NCI-H1930 (cell line): ENCODE measurements at regions not wholly inside any gene's neighbourhood (a gene's known extent, or its start where the extent isn't known, plus 50 kb on each side); places are given as distances from the start of the nearest gene placed in this dataset.

Experiments
- DNase-seq, 2 experiments: peaks; one replicate each; lab custom pipeline; 2025; lab: John Stamatoyannopoulos, UW

DNA sequence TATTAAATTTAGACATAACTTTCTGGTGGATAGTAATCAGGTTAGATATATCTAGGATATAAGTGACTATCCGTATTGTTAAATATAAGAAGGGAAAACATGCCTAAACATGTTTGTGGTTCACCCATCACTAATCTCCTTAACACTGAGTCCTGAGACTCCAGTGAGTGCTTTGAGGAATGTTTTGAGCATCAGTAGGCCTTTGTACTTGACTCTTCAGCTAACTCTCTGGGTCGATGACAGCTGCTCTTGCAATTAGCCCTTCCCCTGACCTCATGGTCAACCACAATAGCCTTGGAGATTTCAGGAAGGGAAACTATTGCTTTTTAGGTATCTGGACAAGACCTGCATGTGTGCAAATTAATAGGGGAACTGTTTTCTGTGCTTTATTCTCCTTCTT is 716.8 kb downstream of the EPHA4 start:
- DNase-seq = no peak

DNA sequence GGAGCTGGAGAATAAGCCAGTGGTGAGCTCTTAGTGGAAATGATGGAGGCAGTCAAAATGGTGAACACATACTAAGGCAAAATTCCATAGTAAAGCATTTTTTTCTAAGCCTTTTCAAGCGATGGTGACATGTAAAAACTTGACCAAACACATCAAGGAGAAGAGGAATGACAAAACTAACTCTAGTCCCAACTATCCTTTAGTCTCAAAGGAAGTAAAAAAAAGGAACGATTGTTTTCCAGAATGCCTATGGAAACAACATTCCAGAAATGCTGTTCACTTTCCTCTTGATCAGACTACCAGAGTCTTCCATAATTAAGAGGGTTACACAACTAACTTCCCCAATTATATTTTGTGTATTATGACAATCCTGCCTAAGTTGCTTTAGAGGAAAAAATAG is 715.6 kb downstream of the EPHA4 start:
- no peak for DNase-seq

DNA sequence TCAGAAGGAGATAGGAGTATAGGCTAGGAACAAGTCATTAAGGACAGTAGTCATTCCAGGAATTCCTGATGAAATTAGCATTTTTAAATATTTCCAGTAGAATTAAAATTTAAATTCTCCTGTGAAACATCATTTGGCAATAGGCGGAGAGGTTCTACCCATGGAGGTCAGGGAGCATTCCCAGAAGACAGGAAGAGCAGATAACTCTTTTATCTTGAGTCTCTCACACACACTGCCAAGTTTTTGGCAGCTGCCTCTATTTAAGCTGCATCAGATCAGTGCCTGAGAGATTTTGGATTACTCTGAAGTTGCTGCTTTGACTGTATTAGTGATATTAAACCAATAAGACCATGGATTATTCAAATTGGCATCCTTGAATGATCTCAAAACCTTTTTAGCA is 714.7 kb downstream of the EPHA4 start:
- DNase-seq = no peak

DNA sequence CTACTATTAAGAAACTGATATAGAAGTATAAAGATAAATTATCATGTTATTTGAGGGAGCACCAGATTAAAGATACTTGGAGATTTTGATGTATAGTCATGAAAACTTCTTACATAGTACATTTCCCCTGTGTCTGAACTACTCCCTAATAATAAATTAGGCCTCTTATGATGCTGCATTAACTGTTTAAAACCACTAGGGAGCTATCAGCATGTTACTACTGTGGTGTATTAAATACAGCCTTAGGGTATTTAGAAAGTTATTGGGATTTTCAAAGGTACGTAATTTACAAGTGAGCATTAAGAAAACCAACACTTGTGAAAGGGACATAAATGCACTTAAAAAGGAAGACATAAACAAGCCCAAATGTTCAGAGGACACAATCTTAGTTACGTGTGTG is 714.0 kb downstream of the EPHA4 start:
- no peak for DNase-seq

DNA sequence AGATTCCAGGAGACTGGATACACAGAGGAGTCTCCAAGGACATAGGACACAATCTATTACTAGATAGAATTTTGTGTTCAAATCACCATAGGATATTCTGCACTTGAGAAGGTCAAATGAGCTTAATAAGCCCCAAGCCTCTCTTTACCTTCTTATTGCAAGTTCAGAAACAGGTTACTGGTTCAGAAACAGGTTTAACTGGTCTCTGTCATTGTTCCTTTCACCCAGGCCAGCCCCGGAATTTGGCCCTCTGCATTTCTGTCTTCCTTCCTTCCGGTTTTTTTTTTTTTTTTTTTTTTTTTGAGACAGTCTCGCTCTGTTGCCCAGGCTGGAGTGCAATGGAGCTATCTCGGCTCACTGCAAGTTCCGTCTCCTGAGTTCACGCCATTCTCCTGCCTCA is 700.2 kb downstream of the EPHA4 start:
- no peak for DNase-seq

DNA sequence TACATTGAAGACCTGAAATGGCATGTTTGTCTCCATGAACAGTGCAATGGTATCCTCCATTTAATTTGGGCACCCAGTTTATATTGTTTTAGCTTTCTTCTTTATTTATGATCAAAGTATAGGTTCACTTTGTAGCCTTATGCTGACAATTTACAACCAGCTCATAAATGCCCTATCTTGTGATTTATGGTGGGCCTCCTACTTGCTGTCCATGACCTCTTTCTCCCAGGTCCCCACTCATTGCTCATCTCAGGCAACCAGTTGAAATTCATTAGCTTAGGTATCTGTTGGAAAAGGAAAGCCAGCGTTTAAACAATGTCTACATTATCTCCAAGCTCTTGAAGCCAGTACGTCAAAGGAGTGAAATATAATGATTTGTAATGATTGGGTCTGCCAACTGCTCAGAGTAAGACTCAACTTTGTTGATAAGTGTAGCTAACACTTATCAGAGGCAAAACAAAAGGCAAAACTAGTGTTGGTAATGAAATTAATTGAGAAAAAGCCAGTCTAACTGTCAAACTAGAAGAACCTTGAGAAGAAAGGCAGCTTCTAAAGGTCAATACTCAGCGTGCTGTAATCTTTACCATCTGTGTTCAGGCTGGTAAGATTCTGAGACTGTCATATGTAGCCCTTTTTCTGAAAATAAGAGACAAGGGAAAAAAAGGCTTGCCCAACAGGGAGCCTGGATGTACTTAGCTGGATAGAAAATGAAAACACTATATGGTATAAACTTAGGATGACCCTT is 695.9 kb downstream of the EPHA4 start:
- DNase-seq = no peak

DNA sequence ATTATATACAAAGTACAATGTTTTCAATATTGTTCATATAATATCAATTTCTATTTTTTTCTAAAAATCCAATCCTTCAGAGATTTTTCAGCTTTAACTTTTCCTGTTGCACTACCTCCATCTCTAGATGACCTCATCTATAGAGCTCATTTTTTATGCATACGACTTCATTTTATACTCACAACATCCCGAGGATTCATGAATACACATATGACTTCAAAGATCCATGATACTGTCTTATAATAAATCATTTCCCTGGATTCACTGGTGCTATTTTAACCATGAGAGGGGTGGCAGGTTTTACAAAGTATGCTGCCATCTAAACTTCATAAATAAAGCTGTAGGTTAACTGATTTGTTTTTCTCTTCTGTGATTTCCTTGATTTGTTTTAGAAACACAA is 694.6 kb downstream of the EPHA4 start:
- no peak for DNase-seq

DNA sequence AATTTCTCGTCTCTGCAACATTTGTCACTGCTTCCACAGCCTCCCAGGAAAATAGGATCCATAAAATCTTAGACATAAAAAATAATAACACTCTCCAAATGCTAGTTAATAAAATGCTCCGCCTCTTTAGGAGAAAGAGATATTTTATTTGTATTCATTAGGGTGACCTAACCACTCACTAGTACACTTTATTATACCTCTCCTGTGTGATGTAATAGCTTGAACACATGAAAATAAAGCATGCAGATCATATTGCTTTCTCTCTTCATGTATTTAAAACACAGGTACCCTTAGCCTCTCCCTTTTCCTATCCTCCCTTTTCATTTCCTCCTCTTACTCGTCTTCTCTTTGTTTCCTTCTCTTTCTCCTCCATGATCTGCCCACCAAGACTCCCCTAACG is 694.2 kb downstream of the EPHA4 start:
- no peak for DNase-seq

DNA sequence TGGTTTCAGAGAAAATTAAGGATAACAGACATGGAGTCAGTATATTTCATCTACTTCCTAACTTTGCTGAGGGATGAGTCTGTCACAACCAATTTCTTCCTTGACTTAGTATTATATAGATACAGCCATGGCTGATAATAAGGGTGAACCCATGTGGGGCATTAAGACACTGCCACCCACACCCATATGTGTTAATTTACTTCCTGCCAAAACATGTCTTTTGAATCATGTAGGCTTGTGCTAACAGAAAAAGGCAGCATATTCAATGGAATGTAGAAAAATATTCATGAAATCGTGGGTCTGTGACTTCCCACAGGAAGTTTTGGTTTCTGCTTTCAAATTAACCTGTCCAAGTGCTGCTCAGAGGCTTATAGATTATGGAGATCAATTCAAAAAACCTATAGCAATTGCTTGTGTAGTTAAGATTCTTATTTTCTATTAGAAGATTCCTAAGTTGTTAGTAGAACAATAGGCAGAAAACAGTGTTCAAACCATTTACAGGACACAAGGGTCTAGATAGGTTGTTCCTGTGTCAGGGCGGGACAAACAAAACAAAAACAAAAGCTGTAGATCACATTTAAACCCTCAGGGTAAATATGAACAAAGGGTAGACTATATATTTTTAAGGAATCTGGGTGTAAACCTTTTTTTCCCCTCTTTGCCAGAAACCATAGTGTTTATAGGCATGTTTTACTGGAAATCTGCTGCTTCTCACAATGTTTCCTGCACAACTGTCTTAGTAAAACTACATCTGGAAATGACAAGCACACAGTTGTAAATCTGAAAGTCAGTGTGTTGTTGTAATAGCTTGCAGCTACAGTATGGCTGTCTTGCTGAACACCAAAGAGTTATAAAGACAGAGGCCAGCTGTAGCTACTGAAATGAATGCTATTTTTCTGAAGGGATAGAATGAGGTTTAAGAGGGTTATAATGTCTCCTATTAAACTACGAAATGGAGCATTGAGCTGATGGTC is 691.2 kb downstream of the EPHA4 start:
- no peak for DNase-seq

DNA sequence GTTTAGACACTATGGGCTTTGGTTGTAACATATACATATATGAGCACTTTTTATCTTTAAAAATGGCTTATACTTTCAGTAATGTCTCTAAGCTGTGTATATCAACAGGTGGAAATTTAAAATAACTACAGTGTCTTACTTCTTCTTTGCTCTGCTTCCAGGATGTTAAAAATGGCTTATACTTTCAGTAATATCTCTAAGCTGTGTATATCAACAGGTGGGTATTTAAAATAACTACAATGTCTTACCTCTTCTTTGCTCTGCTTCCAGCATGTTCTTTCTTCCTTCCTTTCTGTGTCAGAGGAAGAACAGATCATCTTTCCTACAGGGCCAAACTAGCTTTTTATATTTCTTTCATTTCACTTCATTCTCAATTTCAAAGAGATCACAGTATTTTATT is 689.6 kb downstream of the EPHA4 start:
- no peak for DNase-seq

DNA sequence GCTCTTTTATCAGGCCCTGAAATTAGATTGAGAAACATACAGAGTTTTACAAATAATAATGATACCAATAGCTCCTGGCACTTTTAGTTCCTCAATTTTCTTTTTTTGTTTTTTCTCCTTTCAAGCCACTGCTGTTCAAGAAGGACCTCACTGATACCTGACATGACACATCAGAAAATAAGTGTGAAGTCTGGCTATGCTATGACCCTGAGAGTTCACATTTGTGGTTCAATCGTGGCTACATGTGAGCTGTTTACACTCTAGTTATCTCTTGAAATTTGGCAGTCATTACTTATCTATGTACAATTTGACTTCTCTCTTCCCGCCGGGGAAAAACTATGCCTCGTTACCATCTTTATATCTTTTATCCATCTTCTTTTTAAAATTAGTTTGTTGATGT is 686.5 kb downstream of the EPHA4 start:
- no peak for DNase-seq

DNA sequence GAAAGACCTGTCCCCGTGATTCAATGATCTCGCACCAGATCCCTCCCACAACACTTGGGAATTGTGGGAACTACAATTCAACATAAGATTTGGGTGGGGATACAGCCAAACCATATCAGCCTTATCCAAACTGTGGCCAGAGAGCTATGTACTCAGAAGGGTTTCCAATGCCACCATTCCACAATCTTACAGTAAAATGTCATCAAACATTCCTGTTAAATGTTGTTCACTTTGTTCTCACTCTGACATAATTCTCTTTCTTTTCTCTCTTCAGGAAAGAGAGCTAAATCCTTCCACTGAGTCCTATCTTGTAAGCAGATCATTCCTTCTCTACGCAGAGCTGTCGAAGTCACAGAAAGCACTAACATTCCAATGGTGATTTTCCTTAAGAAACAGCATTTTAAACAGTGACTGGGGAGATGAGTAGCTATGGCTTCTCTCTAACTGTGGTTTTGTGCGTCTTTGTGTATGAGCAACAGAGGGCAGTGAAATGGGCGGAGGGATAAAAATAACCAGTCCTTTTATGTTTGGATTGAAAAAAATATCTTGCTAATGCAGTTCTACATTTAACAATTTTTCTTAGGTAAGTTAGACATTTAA is 684.7 kb downstream of the EPHA4 start:
- no peak for DNase-seq

DNA sequence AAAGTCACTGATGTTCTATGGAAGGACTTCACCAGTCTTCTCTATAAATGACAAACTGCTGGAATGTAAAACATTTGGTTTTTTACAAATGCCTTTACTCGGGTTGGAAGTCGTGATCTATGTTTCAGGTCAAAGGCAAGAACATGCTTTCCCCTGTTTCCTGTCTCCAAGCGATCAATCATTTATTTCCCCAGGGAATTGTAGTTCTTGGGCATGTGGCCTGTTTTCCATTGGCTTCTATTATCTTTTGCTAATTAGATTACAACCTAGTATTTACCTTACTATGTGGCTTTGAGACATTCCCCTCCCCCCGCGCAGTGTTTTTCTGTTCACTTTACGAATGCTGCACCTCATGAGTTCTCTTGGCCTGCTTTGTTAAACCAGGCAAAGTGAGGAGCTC is 684.2 kb downstream of the EPHA4 start:
- DNase-seq = no peak

DNA sequence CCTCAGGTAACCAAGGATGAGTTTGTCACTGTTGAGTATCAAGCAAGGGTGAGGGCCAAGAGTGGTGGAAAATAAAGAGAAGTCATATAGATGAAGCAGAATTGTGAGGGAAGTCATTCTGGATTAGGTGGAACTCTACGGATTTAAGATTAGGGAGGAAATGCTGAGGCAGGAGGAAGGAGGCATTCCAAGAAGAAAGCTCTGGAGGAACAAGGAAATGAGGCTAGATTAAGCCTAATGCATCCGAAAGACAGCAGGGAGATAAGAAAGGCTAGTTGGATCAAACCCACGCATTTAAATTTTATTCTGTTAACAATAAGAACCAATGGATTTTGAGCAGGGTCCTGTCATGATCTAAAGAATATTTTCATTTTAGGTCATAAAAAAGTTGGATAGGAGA is 681.2 kb downstream of the EPHA4 start:
- no peak for DNase-seq

DNA sequence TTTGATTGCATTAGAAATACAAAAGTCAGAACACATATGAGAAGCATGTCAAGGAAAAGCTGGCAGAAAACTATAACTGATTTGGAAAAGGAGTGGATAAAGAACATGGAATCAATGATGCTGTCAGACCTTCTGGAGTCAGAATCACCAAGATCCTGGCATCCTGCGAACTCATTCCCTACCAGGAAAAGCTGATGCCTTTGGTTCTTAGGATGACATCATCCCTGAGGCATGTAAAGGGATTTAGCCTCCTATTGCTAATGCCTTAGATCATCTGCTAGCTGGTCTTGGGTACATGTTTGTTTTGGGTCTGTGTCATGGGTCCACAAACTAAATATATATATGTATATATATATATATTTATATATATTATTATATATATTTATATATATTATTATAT is 680.7 kb downstream of the EPHA4 start:
- no peak for DNase-seq

DNA sequence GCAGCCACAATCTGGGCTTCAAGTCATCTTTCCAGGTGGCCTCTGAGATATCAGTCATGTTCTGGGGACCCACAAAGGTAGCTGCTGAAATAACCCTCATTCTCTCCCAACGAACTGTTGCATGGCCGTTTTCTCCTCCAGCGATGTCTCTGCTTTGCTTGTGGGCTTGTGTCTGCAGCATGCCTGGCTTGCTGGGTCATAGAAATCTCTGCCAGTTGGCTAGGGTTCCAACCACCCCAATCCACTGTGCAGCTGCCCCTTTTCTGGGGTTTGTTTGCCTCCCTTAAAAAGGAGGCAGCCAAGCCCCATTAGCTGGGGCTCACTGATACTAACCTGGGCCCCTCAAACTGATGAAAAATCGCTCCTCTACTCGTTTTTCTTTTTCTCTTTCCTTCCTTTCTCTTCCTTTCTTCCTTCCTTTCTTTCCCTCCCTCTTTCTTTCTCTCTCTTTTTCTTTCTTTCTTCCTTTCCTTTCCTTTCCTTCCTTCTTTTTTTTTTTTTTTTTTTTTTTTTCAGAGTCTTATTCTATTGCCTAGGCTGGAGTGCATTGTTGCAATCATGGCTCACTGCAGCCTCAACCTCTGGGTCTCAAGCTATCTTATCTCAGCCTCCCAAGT is 680.0 kb downstream of the EPHA4 start:
- no peak for DNase-seq

DNA sequence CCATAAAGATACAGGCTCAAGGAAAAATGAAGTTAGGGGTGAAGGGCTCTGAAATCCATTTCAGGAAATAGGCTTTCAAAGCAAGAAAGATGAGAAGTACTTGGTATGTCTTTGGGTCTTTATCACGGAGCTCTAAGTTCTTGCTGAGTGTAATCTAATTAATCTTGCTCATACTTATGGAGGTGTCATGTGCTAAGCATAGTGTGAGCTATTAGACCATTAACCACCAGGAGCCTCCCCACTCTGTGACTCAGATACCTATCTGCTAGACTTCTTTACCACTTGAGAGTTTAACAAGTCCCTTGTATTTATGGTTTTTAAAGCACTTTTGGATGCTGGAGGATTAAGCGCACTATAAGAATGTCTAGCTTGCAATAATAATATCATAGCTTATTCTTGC is 678.7 kb downstream of the EPHA4 start:
- no peak for DNase-seq

DNA sequence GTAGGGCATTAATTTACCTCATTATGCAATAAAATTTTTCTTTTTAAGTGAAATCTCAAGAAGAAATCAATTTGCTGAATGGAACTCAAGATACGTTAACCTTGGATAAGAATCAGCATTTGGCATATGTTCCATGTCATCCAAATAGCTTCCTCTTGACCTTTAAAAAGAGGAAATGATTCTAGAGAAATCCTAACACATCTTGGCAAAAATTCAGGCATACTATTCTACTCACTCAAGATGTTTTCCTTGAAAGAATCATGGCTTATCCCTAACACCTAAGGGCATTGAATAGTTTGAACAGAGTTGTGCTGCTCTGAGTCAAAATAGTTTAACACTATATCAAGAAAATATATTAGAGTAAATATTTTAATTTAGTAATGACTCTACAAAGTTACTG is 678.0 kb downstream of the EPHA4 start:
- DNase-seq = no peak

DNA sequence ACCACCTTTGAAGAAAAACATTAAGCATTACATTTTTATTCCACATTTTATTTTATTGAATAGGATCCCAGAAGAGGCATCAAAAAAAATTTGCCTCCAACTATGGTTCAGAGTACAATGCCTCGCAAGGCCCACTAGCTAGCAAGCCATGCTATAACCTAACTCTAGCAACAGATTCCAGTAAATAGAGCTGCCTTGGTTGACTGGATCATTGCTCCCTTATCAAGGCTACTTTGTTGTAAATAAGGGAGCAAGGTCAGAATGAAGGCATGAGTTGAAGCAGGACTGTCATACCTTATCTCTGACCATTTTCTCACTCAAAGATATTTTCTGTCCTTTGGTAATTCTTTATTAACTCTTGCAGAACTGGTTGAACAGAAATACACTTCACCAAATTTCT is 672.6 kb downstream of the EPHA4 start:
- DNase-seq = no peak

DNA sequence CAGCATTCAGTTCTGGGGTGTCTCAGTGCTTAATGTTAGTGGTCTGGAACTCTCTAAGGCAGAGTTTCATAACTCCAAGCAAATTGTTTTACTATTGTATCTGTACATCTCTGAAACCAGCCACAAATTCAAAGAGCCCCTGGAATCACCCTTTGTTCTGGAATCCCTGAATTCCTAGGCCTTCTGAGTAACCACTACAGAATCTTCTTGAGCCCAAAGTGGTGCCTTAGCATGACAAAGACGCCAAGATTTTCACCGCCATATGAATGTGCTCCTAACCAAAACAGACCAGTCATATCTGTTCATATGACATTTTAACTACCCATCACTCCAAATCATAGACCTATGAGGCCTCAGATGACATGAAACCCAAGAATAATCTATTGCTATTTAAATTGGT is 668.1 kb downstream of the EPHA4 start:
- no peak for DNase-seq

DNA sequence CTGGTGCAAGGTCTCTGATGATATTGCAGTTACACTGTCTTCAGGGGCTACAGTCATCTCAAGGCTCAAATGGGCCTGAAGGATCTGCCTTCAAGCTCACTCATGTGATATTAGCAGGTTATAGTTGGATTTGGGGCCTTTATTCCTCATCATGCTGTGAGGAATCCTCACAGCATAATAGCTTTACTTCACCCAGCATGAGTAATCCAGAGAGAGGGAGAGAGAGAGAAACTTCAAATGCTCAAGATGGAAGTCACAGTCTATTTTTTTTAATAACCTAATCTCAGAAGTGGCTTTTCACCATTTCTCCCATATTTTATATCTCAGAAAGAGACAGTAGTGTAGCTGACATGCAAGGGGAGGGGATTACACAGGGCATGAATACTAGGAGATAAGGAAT is 658.7 kb downstream of the EPHA4 start:
- no peak for DNase-seq

DNA sequence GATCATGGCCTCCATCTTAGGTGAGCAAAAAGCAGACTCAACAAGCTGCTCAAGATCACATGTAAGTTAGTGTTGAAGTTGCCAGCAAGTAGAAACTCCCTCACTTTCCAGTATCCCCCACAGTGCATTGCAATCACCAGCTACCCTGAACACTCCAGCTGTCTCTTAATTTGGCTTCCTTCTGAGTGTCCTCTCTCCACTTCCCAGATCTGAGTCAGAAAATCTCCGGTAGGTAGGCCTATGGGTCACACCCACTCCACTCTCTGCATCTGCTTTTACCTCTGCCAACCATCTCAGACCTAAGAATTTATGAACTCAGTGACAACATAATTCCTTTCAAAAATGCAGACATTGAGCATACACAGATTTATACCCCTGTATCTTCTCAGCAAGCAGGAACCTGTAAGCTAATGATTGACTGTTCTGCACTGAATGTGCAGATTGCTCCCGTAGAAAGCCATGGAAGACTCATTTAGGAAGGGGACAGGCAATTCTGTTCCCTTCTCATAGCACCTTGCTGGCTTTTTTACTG is 656.9 kb downstream of the EPHA4 start:
- DNase-seq = no peak
